HEK293T (cell line): ENCODE measurements at regions not wholly inside any gene's neighbourhood (a gene's known extent, or its start where the extent isn't known, plus 50 kb on each side); places are given as distances from the start of the nearest gene placed in this dataset.

ENCODE experiments used
- CTCF ChIA-PET: fragments of 350-600 bp; formaldehyde crosslinking; extraction: SDS; loops from one replicate; lab custom pipeline; 2021; ENCODE audit warnings: antibody characterized with exemption, inconsistent platforms; lab: Yijun Ruan, JAX
- POLR2A ChIA-PET: fragments of 350-600 bp; formaldehyde crosslinking; extraction: SDS; loops from one replicate; lab custom pipeline; 2020; ENCODE audit warnings: antibody characterized with exemption, inconsistent platforms; lab: Yijun Ruan, JAX
- DNase-seq: peaks from one replicate; pipeline ENCODE4 v3.0.0; 2012; ENCODE audit warnings: mixed read lengths; ENCODE audit errors: extremely low spot score
- ARNT ChIP-seq: fragments of 450-650 bp; IDR thresholded peaks from 2 replicates; pipeline ENCODE4 v1.6.1; 2017; ENCODE audit warnings: mild to moderate bottlenecking
- BHLHE40 ChIP-seq: fragments of 450-650 bp; IDR thresholded peaks from 2 replicates; pipeline ENCODE4 v1.6.1; 2016; ENCODE audit warnings: mild to moderate bottlenecking, moderate library complexity, borderline replicate concordance
- CTBP1 ChIP-seq: fragments of 450-650 bp; IDR thresholded peaks from 2 replicates; pipeline ENCODE4 v1.6.1; 2016; ENCODE audit warnings: borderline replicate concordance
- ELF4 ChIP-seq: fragments of 450-650 bp; IDR thresholded peaks from 2 replicates; pipeline ENCODE4 v1.6.1; 2017; ENCODE audit warnings: antibody characterized with exemption
- FOXA1 ChIP-seq: fragments of 450-650 bp; IDR thresholded peaks from 2 replicates; pipeline ENCODE4 v1.6.1; 2016; ENCODE audit warnings: mild to moderate bottlenecking
- FOXK2 ChIP-seq: fragments of 450-650 bp; IDR thresholded peaks from 2 replicates; pipeline ENCODE4 v1.6.1; 2016; ENCODE audit warnings: mild to moderate bottlenecking
- FOXM1 ChIP-seq: fragments of 450-650 bp; IDR thresholded peaks from 2 replicates; pipeline ENCODE4 v1.6.1; 2017; ENCODE audit warnings: mild to moderate bottlenecking, borderline replicate concordance
- HDGF ChIP-seq: fragments of 450-650 bp; IDR thresholded peaks from 2 replicates; pipeline ENCODE4 v1.6.1; 2017; ENCODE audit warnings: antibody characterized with exemption, borderline replicate concordance
- L3MBTL2 ChIP-seq: fragments of 450-650 bp; conservative IDR thresholded peaks from 2 replicates; pipeline ENCODE4 v1.6.1; 2016; ENCODE audit warnings: mild to moderate bottlenecking
- LEF1 ChIP-seq: fragments of 450-650 bp; IDR thresholded peaks from 2 replicates; pipeline ENCODE4 v1.6.1; 2017; ENCODE audit warnings: mild to moderate bottlenecking, borderline replicate concordance
- NFRKB ChIP-seq: fragments of 450-650 bp; IDR thresholded peaks from 2 replicates; pipeline ENCODE4 v1.6.1; 2016; ENCODE audit warnings: mild to moderate bottlenecking, moderate library complexity
- PKNOX1 ChIP-seq: fragments of 450-650 bp; IDR thresholded peaks from 2 replicates; pipeline ENCODE4 v1.6.1; 2016
- SP1 ChIP-seq: fragments of 450-650 bp; IDR thresholded peaks from 2 replicates; pipeline ENCODE4 v1.6.1; 2017
- SUZ12 ChIP-seq: fragments of 450-650 bp; IDR thresholded peaks from 2 replicates; pipeline ENCODE4 v1.6.1; 2016; ENCODE audit warnings: mild to moderate bottlenecking
- TARDBP ChIP-seq: fragments of 450-650 bp; IDR thresholded peaks from 2 replicates; pipeline ENCODE4 v1.6.1; 2016
- ZNF384 ChIP-seq: fragments of 450-650 bp; IDR thresholded peaks from 2 replicates; pipeline ENCODE4 v1.6.1; 2016

GRCh38 chr6:134819863-134820800 is 129.8 kb downstream of the ALDH8A1 start:
- no peak for TF ChIP-seq ZNF384
- no peak for TF ChIP-seq SP1
- no peak for TF ChIP-seq FOXM1
- TF ChIP-seq HDGF, result no peak
- no peak for TF ChIP-seq PKNOX1
- TF ChIP-seq TARDBP, result no peak
- TF ChIP-seq CTBP1, result no peak
- TF ChIP-seq L3MBTL2, result no peak
- no peak for TF ChIP-seq ELF4
- no peak for TF ChIP-seq SUZ12
- TF ChIP-seq FOXA1, result no peak
- TF ChIP-seq LEF1, result no peak
- no peak for TF ChIP-seq FOXK2
- no peak for TF ChIP-seq BHLHE40
- TF ChIP-seq NFRKB, result no peak
- CTCF ChIA-PET, result interaction anchor here (0.7 kb wide), 1 partner anchor 411 kb away, joined by 3 read pairs; no protein-coding TSS in a partner anchor
- POLR2A ChIA-PET, result no interaction called here
- no peak for DNase-seq

GRCh38 chr6:134819236-134819635 is 130.7 kb downstream of the ALDH8A1 start:
- TF ChIP-seq ZNF384 (no peak), FOXA1 (no peak), SUZ12 (no peak), L3MBTL2 (no peak), FOXK2 (no peak), BHLHE40 (no peak), FOXM1 (no peak), ELF4 (no peak), ARNT (no peak), PKNOX1 (no peak), CTBP1 (no peak), NFRKB (no peak), HDGF (no peak), LEF1 (no peak), SP1 (no peak), TARDBP (no peak)
- POLR2A ChIA-PET, result no interaction called here
- DNase-seq, result no peak
- CTCF ChIA-PET, result no interaction called here

GRCh38 chr6:134817448-134817847 is 132.5 kb downstream of the ALDH8A1 start:
- no peak for DNase-seq
- TF ChIP-seq FOXA1, result no peak
- no peak for TF ChIP-seq SUZ12
- ChIA-PET POLR2A (no interaction called here), CTCF (no interaction called here)

- DNase-seq, result no peak
- POLR2A ChIA-PET, result no interaction called here
- TF ChIP-seq SUZ12 (no peak), BHLHE40 (no peak), CTBP1 (no peak), TARDBP (no peak), PKNOX1 (no peak), ZNF384 (no peak), FOXA1 (no peak), ARNT (no peak), HDGF (no peak), LEF1 (no peak), FOXM1 (no peak), ELF4 (no peak), L3MBTL2 (no peak), FOXK2 (no peak), NFRKB (no peak), SP1 (no peak)
These were observed 133.1 kb downstream of the ALDH8A1 start for GRCh38 chr6:134816780-134817179.

DNA sequence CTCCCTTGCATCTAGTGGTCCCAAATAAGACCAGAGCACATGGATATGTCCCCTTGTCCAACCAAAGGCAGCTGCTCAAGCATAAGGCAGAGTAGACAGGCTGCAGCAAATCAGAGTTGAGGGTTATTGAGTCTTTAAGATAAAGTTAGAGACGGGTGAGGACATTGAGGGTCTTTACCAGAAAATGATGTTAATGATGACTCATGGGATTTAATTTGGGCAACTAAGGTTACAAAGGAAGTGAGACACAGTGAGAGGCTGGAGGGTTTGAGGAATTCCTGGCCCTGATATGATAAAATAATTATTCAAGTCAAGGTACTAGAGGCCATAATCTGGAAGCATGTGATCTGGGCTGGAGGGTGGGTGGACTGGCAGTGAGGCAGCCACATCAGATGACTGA is 133.6 kb downstream of the ALDH8A1 start:
- ChIA-PET CTCF (no interaction called here), POLR2A (no interaction called here)
- TF ChIP-seq FOXK2 (no peak), SP1 (no peak), TARDBP (no peak)
- DNase-seq, result no peak

More at GRCh38 chr6:134816780-134817179, 133.1 kb downstream of the ALDH8A1 start:
- CTCF ChIA-PET, result no interaction called here

DNA sequence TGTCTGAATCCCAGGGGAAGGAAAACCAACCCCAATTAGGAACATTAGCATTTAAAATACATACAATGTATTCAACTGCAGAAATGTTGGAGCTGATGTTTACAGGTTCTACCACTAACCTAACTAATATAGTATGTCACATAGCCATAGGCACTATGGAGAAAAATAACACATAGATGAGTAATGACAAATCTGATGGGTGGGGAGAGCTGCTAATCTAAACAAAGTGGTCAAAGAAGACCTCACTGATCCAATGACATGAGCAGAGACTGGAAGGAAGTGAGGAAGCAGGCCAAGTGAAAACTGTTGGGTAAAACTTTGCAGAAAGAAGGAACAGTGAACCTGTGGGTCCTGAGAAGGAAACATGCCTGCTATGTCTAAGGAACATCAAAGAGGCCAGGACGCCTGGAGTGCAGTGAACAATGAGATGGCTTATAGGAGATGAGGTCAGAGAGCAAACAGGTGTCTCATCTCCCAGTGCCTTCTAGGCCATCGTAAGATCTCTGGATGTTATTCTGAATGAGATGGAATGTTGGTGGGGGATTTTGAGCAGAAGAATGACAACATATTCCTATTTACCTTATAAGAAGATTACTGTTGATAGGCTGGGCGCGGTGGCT is 135.7 kb downstream of the ALDH8A1 start:
- TF ChIP-seq PKNOX1 (no peak), L3MBTL2 (no peak), ARNT (no peak), HDGF (no peak)
- ChIA-PET POLR2A (no interaction called here), CTCF (interaction anchor here (0.6 kb wide), 1 partner anchor 8 kb away, joined by 4 read pairs; no protein-coding TSS in a partner anchor)
- no peak for DNase-seq
